ENCODE measurements at regions not wholly inside any gene's neighbourhood (a gene's known extent, or its start where the extent isn't known, plus 50 kb on each side); places are given as distances from the start of the nearest gene placed in this dataset.

DNA sequence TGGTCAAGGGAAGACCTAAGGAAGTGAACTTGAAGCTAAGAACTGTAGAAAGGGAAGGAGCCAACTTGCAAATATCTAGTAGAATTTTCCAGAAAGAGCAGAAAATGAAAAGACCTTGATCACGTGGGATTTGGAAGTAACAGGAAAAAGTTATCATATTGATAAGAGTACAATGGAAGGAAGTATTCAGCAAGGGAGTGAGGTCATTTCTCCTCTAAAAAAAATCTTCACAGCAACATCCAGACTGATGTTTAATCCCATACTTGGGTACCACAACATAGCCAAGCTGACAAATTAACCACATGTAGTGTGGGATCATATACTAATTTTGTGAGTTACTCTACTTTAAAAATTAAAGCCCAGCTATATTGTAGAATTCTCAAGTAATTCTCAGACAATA, 207.0 kb upstream of the CXCL12 start:
- H2AFZ ChIP-seq (ENCODE audit: low read length), result no peak overlapping the region
- H3K4me1 ChIP-seq (ENCODE audit: control insufficient read depth in 2 of 2, insufficient read depth in 1 of 2, low read depth in 1 of 2, low read length in 2 of 2), result peaks cover 0 to 2% of the 10 kb centered on the region in 2 donors
- H3K9ac ChIP-seq (ENCODE audit: low read depth, low read length, poor library complexity), result no peak overlapping the region
- H2AK5ac ChIP-seq (ENCODE audit: low read depth, low read length), result no peak overlapping the region
- no peaks in the 10 kb centered on the region for H3K9me3 ChIP-seq (replicated peaks in 1 of 2; ENCODE audit: control insufficient read depth in 2 of 2, insufficient read depth in 1 of 2, low read depth in 1 of 2, low read length in 2 of 2)
- H3K27me3 ChIP-seq (ENCODE audit: control insufficient read depth in 3 of 3, insufficient read depth in 3 of 3, low read depth in 1 of 3, low read length in 3 of 3), result no peaks in the 10 kb centered on the region
- H3K18ac ChIP-seq (ENCODE audit: low read length), result no peak overlapping the region
- H2BK12ac ChIP-seq (ENCODE audit: low read length), result no peak overlapping the region
- H4K91ac ChIP-seq (ENCODE audit: low read depth, low read length, poor library complexity), result no peak overlapping the region
- DNase-seq (ENCODE audit: low spot score), result no peak
- no peak overlapping the region for H3K4ac ChIP-seq (ENCODE audit: low read length)
- H3K27ac ChIP-seq (replicated peaks; ENCODE audit: low read length), result no peak overlapping the region
- no CpG with 5 or more reads among the region's 1 CpG for WGBS, 2 donors (ENCODE audit: extremely low coverage in 2 of 2, insufficient read length in 2 of 2, insufficient replicate concordance in 1 of 2)
- H3K14ac ChIP-seq (ENCODE audit: low read length), result no peak overlapping the region
- H2BK15ac ChIP-seq (ENCODE audit: low read length), result no peak overlapping the region
- H3K4me3 ChIP-seq (ENCODE audit: low read length in 2 of 2), result no peak overlapping the region
- no peaks in the 10 kb centered on the region for H3K79me1 ChIP-seq (ENCODE audit: low read depth, low read length)
- H4K8ac ChIP-seq (ENCODE audit: low read depth, low read length), result no peak overlapping the region
- no peak overlapping the region for H3K23ac ChIP-seq (ENCODE audit: low read depth, low read length, poor library complexity)
- H3K36me3 ChIP-seq (replicated peaks in 1 of 2; ENCODE audit: control insufficient read depth in 2 of 2, insufficient read depth in 2 of 2, low read length in 2 of 2), result no peaks in the 10 kb centered on the region
- no peak overlapping the region for H2BK5ac ChIP-seq (ENCODE audit: low read length)
- no peak overlapping the region for H3K4me2 ChIP-seq (ENCODE audit: insufficient read depth, low read length, poor library complexity, severe bottlenecking)
- no peak overlapping the region for H2BK120ac ChIP-seq (ENCODE audit: low read depth, low read length)

DNA sequence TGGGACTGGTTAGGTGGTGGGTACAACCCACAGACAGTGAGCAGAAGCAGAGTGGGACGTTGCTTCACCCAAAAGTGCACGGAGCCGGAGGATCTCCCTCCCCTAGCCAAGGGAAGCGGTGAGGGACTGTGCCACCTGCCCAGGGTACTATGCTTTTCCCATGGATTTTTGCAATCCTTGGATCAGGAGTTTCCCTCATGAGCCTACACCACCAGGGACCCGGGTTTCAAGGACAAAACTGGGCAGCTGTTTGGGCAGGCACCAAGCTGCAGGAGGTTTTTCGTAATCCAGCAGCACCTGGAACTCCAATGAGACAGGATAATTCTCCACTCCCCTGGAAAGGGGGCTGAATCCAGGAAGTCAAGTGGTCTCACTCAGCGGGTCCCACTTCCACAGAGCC, 209.1 kb upstream of the CXCL12 start:
- DNase-seq (ENCODE audit: low spot score), result no peak
- Histone ChIP-seq H3K4ac (ENCODE audit: low read length) (no peak overlapping the region), H2AK5ac (ENCODE audit: low read depth, low read length) (no peak overlapping the region), H2BK15ac (ENCODE audit: low read length) (no peak overlapping the region), H3K9me3 (replicated peaks in 1 of 2; ENCODE audit: control insufficient read depth in 2 of 2, insufficient read depth in 1 of 2, low read depth in 1 of 2, low read length in 2 of 2) (no peaks in the 10 kb centered on the region), H3K18ac (ENCODE audit: low read length) (no peak overlapping the region), H4K91ac (ENCODE audit: low read depth, low read length, poor library complexity) (no peak overlapping the region), H3K27me3 (ENCODE audit: control insufficient read depth in 3 of 3, insufficient read depth in 3 of 3, low read depth in 1 of 3, low read length in 3 of 3) (no peaks in the 10 kb centered on the region), H2BK12ac (ENCODE audit: low read length) (no peak overlapping the region), H3K27ac (replicated peaks; ENCODE audit: low read length) (no peak overlapping the region), H2BK120ac (ENCODE audit: low read depth, low read length) (no peak overlapping the region), H2BK5ac (ENCODE audit: low read length) (no peak overlapping the region), H3K23ac (ENCODE audit: low read depth, low read length, poor library complexity) (no peak overlapping the region), H3K79me1 (ENCODE audit: low read depth, low read length) (no peaks in the 10 kb centered on the region), H4K8ac (ENCODE audit: low read depth, low read length) (no peak overlapping the region), H2AFZ (ENCODE audit: low read length) (no peak overlapping the region), H3K9ac (ENCODE audit: low read depth, low read length, poor library complexity) (no peak overlapping the region), H3K4me1 (ENCODE audit: control insufficient read depth in 2 of 2, insufficient read depth in 1 of 2, low read depth in 1 of 2, low read length in 2 of 2) (peaks cover 0 to 2% of the 10 kb centered on the region in 2 donors), H3K36me3 (replicated peaks in 1 of 2; ENCODE audit: control insufficient read depth in 2 of 2, insufficient read depth in 2 of 2, low read length in 2 of 2) (no peaks in the 10 kb centered on the region), H3K14ac (ENCODE audit: low read length) (no peak overlapping the region), H3K4me3 (ENCODE audit: low read length in 2 of 2) (no peak overlapping the region), H3K4me2 (ENCODE audit: insufficient read depth, low read length, poor library complexity, severe bottlenecking) (no peak overlapping the region)
- WGBS, 2 donors (ENCODE audit: extremely low coverage in 2 of 2, insufficient read length in 2 of 2, insufficient replicate concordance in 1 of 2), result no CpG with 5 or more reads among the region's 7 CpGs

DNA sequence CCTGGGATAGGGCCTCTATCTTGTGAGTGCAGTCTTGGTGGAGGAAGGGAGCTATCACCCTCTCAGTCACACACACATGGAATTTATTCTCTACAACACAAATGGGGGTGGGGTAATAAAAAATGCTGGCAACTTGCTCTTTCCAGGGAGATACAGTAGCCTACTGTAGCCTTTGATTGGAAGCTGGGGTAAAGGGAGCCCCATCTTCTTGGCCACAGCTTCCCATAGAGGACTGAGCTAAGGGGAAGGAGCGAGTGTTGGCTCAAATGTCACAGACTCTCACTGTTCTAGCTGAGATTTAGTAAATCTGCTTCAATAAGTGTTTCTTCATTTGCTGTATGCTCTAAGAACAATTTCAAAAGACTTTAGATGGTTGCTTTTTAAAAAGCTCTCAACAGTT, 222.2 kb upstream of the CXCL12 start:
- no peak overlapping the region for H2BK15ac ChIP-seq (ENCODE audit: low read length)

DNA sequence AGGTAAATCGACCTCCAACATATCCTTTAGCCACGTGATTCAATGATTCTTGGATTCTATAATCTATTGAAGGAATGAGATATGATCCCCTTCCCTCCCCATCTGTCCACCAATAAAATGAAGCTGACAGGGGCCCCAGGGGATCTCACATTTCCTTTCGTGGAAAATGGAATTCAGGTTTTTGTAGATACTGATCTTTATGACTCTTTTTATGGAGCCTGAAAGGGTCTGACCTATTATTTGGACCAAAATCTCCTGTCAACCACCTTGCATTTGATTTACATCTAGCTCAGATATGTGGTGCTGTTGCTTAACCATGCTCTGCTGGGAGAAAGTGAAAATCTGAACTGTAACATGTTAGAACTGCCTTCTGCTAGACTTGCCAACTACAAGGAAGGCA, 234.0 kb upstream of the CXCL12 start:
- Histone ChIP-seq H3K23ac (ENCODE audit: low read depth, low read length, poor library complexity) (no peak overlapping the region), H3K9ac (ENCODE audit: low read depth, low read length, poor library complexity) (no peak overlapping the region), H3K14ac (ENCODE audit: low read length) (no peak overlapping the region), H3K27me3 (ENCODE audit: control insufficient read depth in 3 of 3, insufficient read depth in 3 of 3, low read depth in 1 of 3, low read length in 3 of 3) (no peaks in the 10 kb centered on the region), H3K36me3 (replicated peaks in 1 of 2; ENCODE audit: control insufficient read depth in 2 of 2, insufficient read depth in 2 of 2, low read length in 2 of 2) (no peaks in the 10 kb centered on the region), H3K4me2 (ENCODE audit: insufficient read depth, low read length, poor library complexity, severe bottlenecking) (no peak overlapping the region), H3K4me1 (ENCODE audit: control insufficient read depth in 2 of 2, insufficient read depth in 1 of 2, low read depth in 1 of 2, low read length in 2 of 2) (no peaks in the 10 kb centered on the region), H3K27ac (replicated peaks; ENCODE audit: low read length) (no peak overlapping the region), H3K79me1 (ENCODE audit: low read depth, low read length) (no peaks in the 10 kb centered on the region), H3K9me3 (replicated peaks in 1 of 2; ENCODE audit: control insufficient read depth in 2 of 2, insufficient read depth in 1 of 2, low read depth in 1 of 2, low read length in 2 of 2) (no peaks in the 10 kb centered on the region), H3K18ac (ENCODE audit: low read length) (no peak overlapping the region), H2BK15ac (ENCODE audit: low read length) (no peak overlapping the region), H2AFZ (ENCODE audit: low read length) (no peak overlapping the region), H2BK12ac (ENCODE audit: low read length) (no peak overlapping the region), H2AK5ac (ENCODE audit: low read depth, low read length) (no peak overlapping the region), H3K4ac (ENCODE audit: low read length) (no peak overlapping the region), H2BK5ac (ENCODE audit: low read length) (no peak overlapping the region), H4K8ac (ENCODE audit: low read depth, low read length) (no peak overlapping the region), H2BK120ac (ENCODE audit: low read depth, low read length) (no peak overlapping the region), H3K4me3 (ENCODE audit: low read length in 2 of 2) (no peak overlapping the region), H4K91ac (ENCODE audit: low read depth, low read length, poor library complexity) (no peak overlapping the region)
- WGBS, 2 donors (ENCODE audit: extremely low coverage in 2 of 2, insufficient read length in 2 of 2, insufficient replicate concordance in 1 of 2), result no CpG with 5 or more reads among the region's 3 CpGs
- no peak for DNase-seq (ENCODE audit: low spot score)

More for the DNA sequence above, 222.2 kb upstream of the CXCL12 start:
- Histone ChIP-seq H4K8ac (ENCODE audit: low read depth, low read length) (no peak overlapping the region), H3K4me2 (ENCODE audit: insufficient read depth, low read length, poor library complexity, severe bottlenecking) (no peak overlapping the region), H2BK120ac (ENCODE audit: low read depth, low read length) (no peak overlapping the region), H2AFZ (ENCODE audit: low read length) (no peak overlapping the region), H3K27ac (replicated peaks; ENCODE audit: low read length) (no peak overlapping the region), H3K4ac (ENCODE audit: low read length) (no peak overlapping the region), H3K36me3 (replicated peaks in 1 of 2; ENCODE audit: control insufficient read depth in 2 of 2, insufficient read depth in 2 of 2, low read length in 2 of 2) (no peaks in the 10 kb centered on the region), H3K9ac (ENCODE audit: low read depth, low read length, poor library complexity) (no peak overlapping the region), H3K27me3 (ENCODE audit: control insufficient read depth in 3 of 3, insufficient read depth in 3 of 3, low read depth in 1 of 3, low read length in 3 of 3) (no peaks in the 10 kb centered on the region), H3K14ac (ENCODE audit: low read length) (no peak overlapping the region), H3K4me1 (ENCODE audit: control insufficient read depth in 2 of 2, insufficient read depth in 1 of 2, low read depth in 1 of 2, low read length in 2 of 2) (no peaks in the 10 kb centered on the region), H2AK5ac (ENCODE audit: low read depth, low read length) (no peak overlapping the region), H3K4me3 (ENCODE audit: low read length in 2 of 2) (no peak overlapping the region), H3K79me1 (ENCODE audit: low read depth, low read length) (no peaks in the 10 kb centered on the region), H2BK12ac (ENCODE audit: low read length) (no peak overlapping the region), H3K9me3 (replicated peaks in 1 of 2; ENCODE audit: control insufficient read depth in 2 of 2, insufficient read depth in 1 of 2, low read depth in 1 of 2, low read length in 2 of 2) (no peaks in the 10 kb centered on the region), H3K23ac (ENCODE audit: low read depth, low read length, poor library complexity) (no peak overlapping the region), H3K18ac (ENCODE audit: low read length) (no peak overlapping the region), H2BK5ac (ENCODE audit: low read length) (no peak overlapping the region), H4K91ac (ENCODE audit: low read depth, low read length, poor library complexity) (no peak overlapping the region)
- WGBS, 2 donors (ENCODE audit: extremely low coverage in 2 of 2, insufficient read length in 2 of 2, insufficient replicate concordance in 1 of 2), result no CpG with 5 or more reads among the region's 1 CpG
- no peak for DNase-seq (ENCODE audit: low spot score)

Data from neuronal stem cell (in vitro differentiated cells).